ENCODE measurements at regions not wholly inside any gene's neighbourhood (a gene's known extent, or its start where the extent isn't known, plus 50 kb on each side); places are given as distances from the start of the nearest gene placed in this dataset.
"Not testable (repeated sequence)": the region's sequence is repeated elsewhere in the genome, so short reads cannot be mapped to it uniquely, and the experiment has no call there.

GRCh38 chr9:31556667-31557463 lies 827.6 kb upstream of the ACO1 start:
- TF ChIP-seq CTCF (IDR thresholded peaks at IDR 0.05; ENCODE audit: insufficient read depth, missing control alignments) = no peak
- DNase-seq (ENCODE audit: insufficient read length, low spot score) (no peak), FAIRE-seq (no peak)

GRCh38 chr9:31572190-31572589 lies 812.3 kb upstream of the ACO1 start:
- FAIRE-seq; DNase-seq (ENCODE audit: insufficient read length, low spot score): not testable (repeated sequence)

GRCh38 chr9:31573561-31573960 lies 810.9 kb upstream of the ACO1 start:
- DNase-seq (ENCODE audit: insufficient read length, low spot score) = no peak
- no peak for TF ChIP-seq CTCF (IDR thresholded peaks at IDR 0.05; ENCODE audit: insufficient read depth, missing control alignments)
- FAIRE-seq = no peak

- no peak for TF ChIP-seq CTCF (IDR thresholded peaks at IDR 0.05; ENCODE audit: insufficient read depth, missing control alignments)
- DNase-seq (ENCODE audit: insufficient read length, low spot score) (no peak), FAIRE-seq (no peak)
These were observed 810.3 kb upstream of the ACO1 start for GRCh38 chr9:31574006-31574765.

- DNase-seq (ENCODE audit: insufficient read length, low spot score) = no peak
- FAIRE-seq = no peak
- no peak for TF ChIP-seq CTCF (IDR thresholded peaks at IDR 0.05; ENCODE audit: insufficient read depth, missing control alignments)
These were observed 802.4 kb upstream of the ACO1 start for GRCh38 chr9:31582071-31582470.

- FAIRE-seq (no peak), DNase-seq (ENCODE audit: insufficient read length, low spot score) (no peak)
- TF ChIP-seq CTCF (IDR thresholded peaks at IDR 0.05; ENCODE audit: insufficient read depth, missing control alignments) = no peak
These were observed 801.9 kb upstream of the ACO1 start for GRCh38 chr9:31582561-31582960.

- DNase-seq (ENCODE audit: insufficient read length, low spot score) = no peak
- TF ChIP-seq CTCF (IDR thresholded peaks at IDR 0.05; ENCODE audit: insufficient read depth, missing control alignments) = no peak
- FAIRE-seq = no peak
These were observed 799.3 kb upstream of the ACO1 start for GRCh38 chr9:31585158-31585557.

All from D721Med (cell line).